Upper lobe of right lung (tissue), 1 donor: ENCODE measurements at regions not wholly inside any gene's neighbourhood (a gene's known extent, or its start where the extent isn't known, plus 50 kb on each side); places are given as distances from the start of the nearest gene placed in this dataset.
A peak's percentile ranks its signal among the peaks of the same experiment; 100 is the strongest.

Experiments
- ATAC-seq: fragments of 200-7000 bp; cut with Tn5 transposase; one replicate; pipeline ENCODE4 v1.9.1; 2020; ENCODE audit warnings: mild to moderate bottlenecking, moderate library complexity
- DNase-seq: peaks from one replicate; pipeline ENCODE4 v3.0.0-alpha.2; 2020
- H3K27ac ChIP-seq: fragments of 200-600 bp; one replicate; pipeline ENCODE4 v1.8.0; 2022
- H3K27me3 ChIP-seq: fragments of 200-600 bp; one replicate; pipeline ENCODE4 v1.8.0; 2022; ENCODE audit warnings: mild to moderate bottlenecking
- H3K36me3 ChIP-seq: fragments of 200-600 bp; one replicate; pipeline ENCODE4 v1.8.0; 2022
- H3K4me1 ChIP-seq: fragments of 200-600 bp; one replicate; pipeline ENCODE4 v1.8.0; 2022
- H3K4me3 ChIP-seq: fragments of 200-600 bp; one replicate; pipeline ENCODE4 v1.8.0; 2022; ENCODE audit warnings: mild to moderate bottlenecking
- H3K9me3 ChIP-seq: fragments of 200-600 bp; one replicate; pipeline ENCODE4 v1.8.0; 2022
- CTCF ChIP-seq: fragments of 200-600 bp; IDR thresholded peaks from one replicate; pipeline ENCODE4 v1.8.0; 2022; ENCODE audit warnings: antibody characterized with exemption
- intact Hi-C: fragments of 100-400 bp; cut with DNase I; formaldehyde crosslinking; loops from one replicate; pipeline ENCODE4 v1.11.0; 2022
- donor health status: DM: no; HTN: yes; CAD: no; lungs with severe emphysema.

- no peak overlapping the region for H3K4me3 ChIP-seq
- no peak overlapping the region for H3K27ac ChIP-seq
- no peaks in the 10 kb centered on the region for H3K9me3 ChIP-seq
- intact Hi-C loops, result no loop called here
- no peaks in the 10 kb centered on the region for H3K36me3 ChIP-seq
- no peaks in the 10 kb centered on the region for H3K27me3 ChIP-seq
- no peaks in the 10 kb centered on the region for H3K4me1 ChIP-seq
- TF ChIP-seq CTCF, result no peak
- DNase-seq (no peak), ATAC-seq (no peak)
These were observed 113.7 kb upstream of the LUZP2 start for GRCh38 chr11:24383137-24383536.

- Histone ChIP-seq H3K27me3 (no peaks in the 10 kb centered on the region), H3K27ac (no peak overlapping the region), H3K9me3 (no peaks in the 10 kb centered on the region), H3K4me1 (no peaks in the 10 kb centered on the region), H3K36me3 (no peaks in the 10 kb centered on the region), H3K4me3 (no peak overlapping the region)
- ATAC-seq (no peak), DNase-seq (no peak)
- intact Hi-C loops, result no loop called here
- TF ChIP-seq CTCF, result no peak
These were observed 112.6 kb upstream of the LUZP2 start for GRCh38 chr11:24384240-24384639.

- Histone ChIP-seq H3K9me3 (no peaks in the 10 kb centered on the region), H3K4me3 (no peak overlapping the region), H3K27me3 (no peaks in the 10 kb centered on the region), H3K4me1 (no peaks in the 10 kb centered on the region), H3K27ac (no peak overlapping the region), H3K36me3 (no peaks in the 10 kb centered on the region)
- TF ChIP-seq CTCF, result peak; percentile 37
- DNase-seq, result no peak
- intact Hi-C loops, result no loop called here
- peak; percentile 75 for ATAC-seq
These were observed 110.1 kb upstream of the LUZP2 start for GRCh38 chr11:24386546-24387397.

- TF ChIP-seq CTCF, result no peak
- H3K4me3 ChIP-seq, result no peak overlapping the region
- H3K4me1 ChIP-seq, result no peaks in the 10 kb centered on the region
- DNase-seq (no peak), ATAC-seq (no peak)
- H3K36me3 ChIP-seq, result no peaks in the 10 kb centered on the region
- intact Hi-C loops, result no loop called here
- H3K9me3 ChIP-seq, result no peaks in the 10 kb centered on the region
- H3K27ac ChIP-seq, result no peak overlapping the region
- no peaks in the 10 kb centered on the region for H3K27me3 ChIP-seq
These were observed 107.3 kb upstream of the LUZP2 start for GRCh38 chr11:24389575-24389974.

- Histone ChIP-seq H3K4me1 (no peaks in the 10 kb centered on the region), H3K27ac (no peak overlapping the region), H3K36me3 (no peaks in the 10 kb centered on the region), H3K27me3 (no peaks in the 10 kb centered on the region), H3K4me3 (no peak overlapping the region), H3K9me3 (no peaks in the 10 kb centered on the region)
- no peak for TF ChIP-seq CTCF
- intact Hi-C loops, result no loop called here
- ATAC-seq, result no peak
- DNase-seq, result no peak
These were observed 106.8 kb upstream of the LUZP2 start for GRCh38 chr11:24390016-24390415.
